HG02870 (cell line): ENCODE measurements at regions not wholly inside any gene's neighbourhood (a gene's known extent, or its start where the extent isn't known, plus 50 kb on each side); places are given as distances from the start of the nearest gene placed in this dataset.
"Not testable (repeated sequence)": the region's sequence is repeated elsewhere in the genome, so short reads cannot be mapped to it uniquely, and the experiment has no call there.

Experiments
- ATAC-seq: cut with Tn5 transposase; IDR thresholded peaks from one replicate; pipeline ENCODE4 v1.9.1; 2021; ENCODE audit warnings: mild to moderate bottlenecking, moderate library complexity; ENCODE audit not compliant: unreplicated experiment

DNA sequence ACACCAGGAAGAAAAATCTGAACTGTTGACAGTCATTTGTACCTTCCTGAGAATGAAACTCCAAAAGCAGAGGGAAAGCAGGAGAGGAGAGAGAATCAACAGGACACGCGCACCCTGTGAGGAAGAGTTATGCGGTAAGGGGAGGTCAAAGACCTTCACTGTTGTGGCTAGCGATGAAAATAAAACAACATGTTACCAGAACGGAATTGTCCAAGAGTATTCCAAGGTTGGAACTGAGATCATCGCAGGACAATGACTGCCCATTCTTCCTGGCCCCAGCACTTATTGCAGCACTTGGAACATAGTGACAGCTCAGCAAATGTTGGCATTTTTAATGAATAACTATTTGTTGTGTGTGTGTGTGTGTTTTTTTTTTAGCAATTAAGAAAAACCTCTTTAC lies 176.0 kb upstream of the TSC22D1 start:
- no peak for ATAC-seq

DNA sequence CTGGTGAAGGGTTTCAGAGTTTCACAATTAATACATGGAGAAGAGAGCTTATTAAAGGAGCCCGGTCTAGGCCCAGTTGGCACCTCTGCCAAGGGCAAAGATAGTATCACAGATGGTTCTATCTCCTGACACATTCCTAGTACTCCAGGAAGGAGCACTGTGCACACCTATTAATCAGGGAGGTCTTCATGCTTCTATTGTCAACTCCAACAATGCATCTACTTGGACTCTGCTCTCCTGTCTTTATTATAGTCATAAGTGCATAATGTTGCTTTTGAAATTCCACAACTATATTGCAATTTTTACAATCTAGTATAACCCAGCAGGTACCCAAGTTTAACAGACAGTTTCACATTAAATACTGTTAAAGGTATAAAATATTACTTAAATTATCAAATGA lies 174.5 kb upstream of the TSC22D1 start:
- no peak for ATAC-seq

DNA sequence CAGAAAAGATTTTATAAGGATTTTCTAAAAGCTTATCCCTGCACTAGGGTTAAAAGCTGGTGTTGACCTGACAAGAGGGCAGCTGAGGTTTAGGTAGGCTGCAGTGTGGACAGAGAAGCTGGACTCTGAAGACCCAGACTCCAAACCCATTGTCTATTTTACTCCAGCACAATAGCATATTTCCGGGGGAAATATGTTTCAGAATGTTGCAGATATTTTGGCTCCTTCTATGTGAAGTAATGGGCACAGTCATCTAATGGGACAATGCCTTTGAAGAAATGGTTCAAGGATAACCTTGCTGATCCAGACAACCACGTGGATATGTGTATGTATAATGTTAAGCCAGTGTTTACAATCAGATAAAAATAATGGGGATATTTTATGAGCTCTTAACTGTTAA lies 173.8 kb upstream of the TSC22D1 start:
- no peak for ATAC-seq

DNA sequence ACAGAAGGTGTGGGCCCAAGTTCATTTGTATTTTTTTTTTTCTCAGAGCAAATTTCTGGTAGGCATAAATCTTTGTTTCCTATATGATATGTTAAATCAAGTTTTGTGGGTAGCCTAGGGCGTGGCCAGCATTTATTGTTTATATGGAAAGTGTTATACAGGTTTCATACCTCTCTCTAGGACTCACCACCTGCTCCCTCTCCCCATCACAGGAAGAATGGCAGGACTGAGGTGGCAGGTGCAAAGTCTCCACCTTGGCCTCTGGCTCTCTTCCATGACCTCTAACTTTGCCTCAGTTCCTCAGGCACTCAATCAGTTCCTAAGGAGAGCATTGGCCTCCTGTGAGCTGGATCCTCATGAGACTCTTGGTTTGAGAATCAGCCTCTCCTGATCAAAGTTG lies 172.3 kb upstream of the TSC22D1 start:
- no peak for ATAC-seq

DNA sequence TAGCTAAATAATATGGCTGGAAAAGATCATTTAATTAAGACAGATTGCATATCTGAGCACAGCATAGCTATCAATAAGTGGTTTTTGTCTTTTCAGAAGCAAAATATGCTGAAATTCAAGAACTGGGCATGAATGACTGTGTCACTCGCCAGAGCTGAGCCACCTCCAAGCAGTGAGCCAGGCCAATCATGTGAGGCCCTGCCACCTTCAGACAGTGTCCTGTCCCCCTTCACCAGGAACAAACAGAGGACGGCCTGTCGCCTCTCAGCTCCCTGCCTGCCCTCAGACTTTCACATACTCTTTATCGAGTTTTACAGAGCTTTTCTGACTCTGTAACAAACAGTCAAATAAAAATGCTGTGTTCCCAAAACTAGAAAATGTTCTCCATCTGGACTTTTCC lies 171.0 kb upstream of the TSC22D1 start:
- no peak for ATAC-seq

DNA sequence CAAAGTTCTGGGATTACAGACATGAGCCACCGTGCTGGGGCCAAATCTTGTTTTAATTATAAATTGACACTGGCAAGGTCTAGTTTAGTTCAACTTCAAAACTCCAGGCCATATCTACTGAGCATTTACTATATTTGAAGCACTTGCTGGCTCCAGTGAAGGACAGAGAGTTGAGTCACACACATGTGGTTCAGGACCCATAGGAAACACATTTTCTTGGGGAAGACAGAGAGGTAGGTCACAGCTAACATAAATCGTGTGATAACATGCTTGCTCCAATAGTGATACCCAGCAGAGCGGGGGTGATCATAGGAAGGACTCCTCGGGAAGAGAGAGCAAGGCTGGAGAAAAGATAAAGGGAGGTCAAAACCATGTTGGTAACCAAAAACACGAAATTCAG lies 170.6 kb upstream of the TSC22D1 start:
- ATAC-seq: no peak

DNA sequence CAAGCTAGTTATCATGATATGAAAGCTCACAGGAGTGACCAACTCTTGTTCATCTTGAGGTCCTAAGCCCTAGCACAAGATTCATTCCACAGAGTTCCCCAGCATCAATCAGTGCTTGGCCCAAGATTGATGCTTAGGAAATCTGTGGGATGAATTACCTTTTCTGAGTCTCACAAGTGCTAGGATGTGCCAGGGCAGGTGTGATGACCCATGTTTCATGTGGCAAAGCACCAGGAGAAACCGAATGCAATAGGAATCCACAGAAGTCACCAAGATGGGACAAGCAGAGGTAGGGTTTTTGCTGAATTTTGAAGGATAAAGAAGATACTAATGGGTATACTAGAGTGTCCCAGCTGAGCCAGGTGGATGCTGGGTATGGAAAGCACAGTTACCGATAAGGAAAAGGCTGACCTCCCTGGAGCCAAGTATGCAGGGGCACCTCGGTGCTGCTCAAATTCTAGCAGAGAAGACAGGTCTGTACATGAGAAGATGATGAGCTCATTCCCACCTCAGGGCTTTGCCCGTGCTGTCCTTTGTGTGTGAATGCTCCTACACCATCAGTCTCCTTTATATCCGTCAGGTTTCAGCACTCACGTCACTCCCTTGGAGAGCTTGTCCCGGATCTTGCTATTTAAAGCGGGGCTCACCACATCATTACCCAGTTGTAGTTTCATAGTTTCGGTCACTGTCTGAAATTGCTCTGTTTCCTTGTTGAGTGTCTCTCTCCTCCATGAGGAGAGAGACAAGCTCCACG lies 168.9 kb upstream of the TSC22D1 start:
- no peak for ATAC-seq

DNA sequence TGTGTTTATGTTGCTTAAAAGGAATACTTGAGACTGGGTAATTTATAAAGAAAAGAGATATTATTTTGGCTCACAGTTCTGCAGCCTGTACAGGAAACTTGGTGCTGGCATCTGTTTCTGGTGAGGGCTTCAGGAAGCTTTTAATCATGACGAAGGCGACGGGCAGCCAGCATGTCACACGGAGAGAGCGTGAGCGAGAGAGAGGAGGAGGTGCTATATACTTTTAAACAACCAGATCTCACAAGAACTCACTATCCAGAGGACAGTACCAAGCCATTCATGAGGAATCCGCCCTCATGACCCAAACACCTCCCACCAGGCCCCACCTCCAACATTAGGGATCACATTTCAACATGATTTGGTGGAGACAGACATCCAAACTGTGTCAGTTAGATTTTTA lies 163.4 kb upstream of the TSC22D1 start:
- no peak for ATAC-seq

DNA sequence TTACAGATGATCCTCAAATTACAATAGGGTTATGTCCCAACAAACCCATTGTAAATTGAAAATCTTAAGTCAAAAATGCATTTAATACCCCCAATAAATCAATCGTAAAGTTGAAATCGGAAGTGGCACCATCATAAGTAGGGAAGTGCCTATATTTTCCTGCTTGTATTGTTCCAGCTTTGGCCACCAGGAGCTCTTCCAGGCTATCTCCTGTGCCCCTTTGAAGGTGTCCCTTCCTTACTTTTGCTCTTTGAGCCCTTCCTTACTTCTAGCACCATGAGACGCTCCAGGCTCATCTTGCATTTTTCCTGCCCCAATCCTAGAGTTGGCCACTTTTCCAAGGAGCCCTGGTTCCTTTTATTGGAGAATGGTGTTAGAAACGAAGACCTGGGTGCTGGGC lies 163.0 kb upstream of the TSC22D1 start:
- ATAC-seq: no peak

DNA sequence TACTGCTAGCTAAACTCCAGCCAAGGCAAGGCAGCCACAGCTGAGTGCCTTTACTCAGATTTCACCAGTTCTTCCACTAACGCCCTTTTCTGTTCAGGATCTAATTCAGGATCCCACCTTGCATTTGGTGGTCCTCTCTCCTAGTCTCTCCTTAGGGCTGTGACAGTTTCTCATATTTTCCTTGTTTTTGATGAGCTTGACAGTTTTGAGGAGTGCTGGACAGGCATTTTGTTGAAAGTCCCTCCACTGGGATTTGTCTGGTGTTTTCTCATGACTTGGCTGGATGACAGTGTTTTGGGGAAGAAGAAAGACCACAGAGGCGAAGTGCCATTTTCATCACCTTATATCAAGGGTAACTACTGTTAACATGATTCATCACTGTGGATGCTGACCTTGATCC lies 162.3 kb upstream of the TSC22D1 start:
- ATAC-seq: no peak

DNA sequence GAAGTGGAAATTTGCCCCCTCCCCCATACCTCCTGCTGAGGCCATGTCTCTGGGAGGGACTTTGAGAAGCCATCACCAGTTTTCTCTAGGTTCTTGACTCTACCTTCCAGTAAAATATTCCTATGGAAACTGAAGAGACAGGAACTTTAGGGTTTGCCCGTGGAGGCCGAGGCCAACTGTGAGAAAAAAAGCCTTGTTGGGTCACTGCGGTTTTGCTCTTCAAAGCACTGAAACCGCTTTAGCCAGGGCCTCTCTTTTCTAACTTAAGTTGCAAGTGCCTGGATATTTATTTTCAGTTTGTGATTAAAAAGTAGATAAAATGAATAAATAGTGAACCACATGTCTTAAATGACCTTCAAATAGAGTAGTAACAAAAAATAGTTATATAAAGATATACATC lies 159.7 kb upstream of the TSC22D1 start:
- ATAC-seq: no peak

DNA sequence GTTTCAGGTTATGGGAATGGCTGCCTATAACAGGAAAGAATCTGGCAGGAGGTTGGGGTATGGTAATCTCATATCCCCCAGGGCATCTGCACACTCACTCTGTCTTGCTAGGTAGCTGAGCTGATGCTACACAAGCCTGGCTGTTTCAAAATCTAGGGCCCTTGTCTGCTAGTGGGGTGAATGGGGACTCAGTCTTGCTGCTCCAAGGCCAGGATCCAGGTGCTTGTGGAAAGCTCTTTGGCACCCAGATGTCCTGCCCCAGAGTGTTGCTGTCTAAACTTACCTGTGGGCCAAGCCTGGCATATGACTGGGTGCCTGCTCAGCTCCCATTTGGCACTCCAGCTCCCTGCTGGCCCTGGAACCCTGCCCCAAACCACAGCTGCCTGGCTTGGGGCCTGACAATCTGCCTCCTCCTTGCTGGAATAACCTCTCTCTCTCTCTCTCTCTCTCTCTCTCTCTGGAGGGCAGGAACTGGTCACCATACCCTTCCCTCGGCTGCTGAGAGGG lies 158.1 kb upstream of the TSC22D1 start:
- ATAC-seq: no peak

DNA sequence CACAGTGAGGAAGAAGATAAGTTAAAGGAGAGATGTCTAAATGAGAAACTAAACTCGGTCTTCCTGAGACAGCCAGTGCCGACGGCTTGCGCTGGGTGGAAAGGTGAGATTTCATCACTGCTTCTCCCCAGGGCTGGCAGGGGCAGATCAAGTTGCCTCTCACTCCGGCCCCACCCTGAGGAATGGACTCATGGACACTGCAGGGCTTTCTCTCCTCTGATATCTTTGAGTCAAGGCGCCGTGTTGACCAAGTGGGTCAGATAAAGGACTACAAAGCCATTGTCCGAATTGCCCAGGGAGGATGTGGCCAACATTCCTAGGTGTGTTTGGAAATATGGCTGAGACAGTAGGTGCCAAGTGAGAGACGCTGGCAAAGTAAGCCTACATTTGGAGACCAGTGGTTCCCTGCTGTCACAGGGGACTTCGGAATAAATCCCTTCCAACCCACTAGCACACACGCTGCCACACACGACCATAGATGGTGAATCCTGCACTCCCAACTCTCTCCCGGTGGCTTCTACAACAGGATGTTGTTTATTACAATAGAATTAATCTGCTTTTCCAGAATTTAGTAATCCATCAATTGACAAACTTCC lies 156.5 kb upstream of the TSC22D1 start:
- no peak for ATAC-seq

DNA sequence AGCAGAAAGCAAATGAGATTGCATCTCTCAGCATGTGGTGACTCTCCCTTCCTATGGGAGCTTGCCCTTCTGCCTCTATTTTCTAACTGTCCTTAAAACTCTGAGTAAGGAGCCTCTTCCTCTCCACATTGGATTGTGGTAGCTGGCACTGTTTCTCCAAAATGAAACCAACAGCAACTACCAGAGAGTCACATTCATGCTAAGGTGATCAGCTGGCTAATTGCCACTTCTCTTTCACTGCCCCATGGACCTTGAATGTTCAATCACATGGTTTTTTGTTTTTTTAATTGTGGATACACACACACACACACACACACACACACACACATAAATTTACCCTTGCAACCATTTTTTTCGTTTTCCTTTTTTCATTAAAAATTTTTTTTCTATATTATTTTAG lies 154.7 kb upstream of the TSC22D1 start:
- no peak for ATAC-seq

DNA sequence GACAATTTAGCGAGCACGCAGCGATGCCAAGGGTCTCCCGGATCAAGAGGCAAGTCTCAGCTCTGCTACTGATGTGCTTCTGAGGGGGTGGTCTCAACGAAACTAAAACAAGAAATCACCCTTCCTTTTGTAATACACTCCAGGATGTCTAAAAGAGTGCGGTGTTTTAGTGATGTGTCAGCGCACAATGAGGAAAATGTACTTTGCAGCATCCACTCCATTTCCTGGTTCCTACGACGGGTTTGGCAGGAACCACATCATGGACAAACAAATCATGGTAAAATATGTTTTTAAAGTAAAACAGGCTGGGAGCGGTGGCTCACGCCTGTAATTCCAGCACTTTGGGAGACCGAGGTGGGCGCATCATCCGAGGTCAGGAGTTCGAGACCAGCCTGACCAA lies 154.0 kb upstream of the TSC22D1 start:
- no peak for ATAC-seq

DNA sequence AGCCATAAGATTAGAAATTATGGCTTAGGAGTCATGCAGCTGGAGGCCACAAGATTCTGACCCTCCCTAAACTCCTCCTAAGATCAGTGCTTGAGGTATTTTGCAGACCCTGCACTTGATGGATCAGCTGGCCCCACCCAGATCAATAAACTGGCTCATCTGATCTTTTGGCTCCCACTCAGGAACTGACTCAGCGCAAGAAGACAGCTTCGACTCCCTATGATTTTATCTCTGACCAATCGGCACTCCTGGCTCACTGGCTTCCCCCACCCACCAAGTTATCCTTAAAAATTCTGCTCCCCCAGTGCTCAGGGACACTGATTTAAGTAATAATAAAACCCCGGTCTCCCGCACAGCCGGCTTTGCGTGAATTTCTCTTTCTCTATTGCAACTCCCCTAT lies 151.5 kb upstream of the TSC22D1 start:
- ATAC-seq: not testable (repeated sequence)

DNA sequence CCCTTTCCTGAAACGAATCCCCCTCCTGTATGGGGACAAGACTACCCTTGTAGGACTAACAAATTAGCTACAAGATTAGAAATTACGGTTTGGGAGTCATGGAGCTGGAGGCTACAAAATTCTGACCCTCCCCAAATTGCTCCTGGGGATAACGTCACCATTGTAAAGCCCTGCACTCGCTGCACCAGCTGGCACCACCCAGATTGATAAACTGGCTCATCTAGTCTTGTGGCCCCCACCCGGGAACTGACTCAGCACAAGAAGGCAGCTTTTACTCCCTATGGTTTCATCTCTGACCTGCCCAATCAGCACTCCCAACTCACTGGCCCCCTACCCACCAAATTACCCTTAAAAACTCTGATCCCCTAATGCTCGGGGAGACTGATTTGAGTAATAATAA lies 150.6 kb upstream of the TSC22D1 start:
- ATAC-seq: no peak

DNA sequence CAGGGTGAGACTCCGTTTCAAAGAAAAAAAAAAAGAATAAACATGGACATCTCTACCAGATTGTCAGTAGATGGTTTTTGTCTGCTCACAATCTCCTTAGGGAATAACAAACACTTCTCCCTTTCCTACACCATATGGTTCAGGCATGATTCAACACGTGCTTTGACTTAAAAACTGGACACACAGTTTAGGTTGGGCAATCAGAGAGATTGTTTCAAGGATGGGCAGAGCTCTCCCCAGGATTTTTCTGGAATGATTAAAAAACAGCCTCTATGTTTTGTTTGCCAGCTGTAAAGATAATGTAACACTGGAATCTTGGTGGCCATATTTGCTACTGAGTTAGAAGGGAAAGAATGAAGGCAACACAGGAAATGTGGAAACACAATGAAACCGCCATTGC lies 150.1 kb upstream of the TSC22D1 start:
- ATAC-seq: no peak

DNA sequence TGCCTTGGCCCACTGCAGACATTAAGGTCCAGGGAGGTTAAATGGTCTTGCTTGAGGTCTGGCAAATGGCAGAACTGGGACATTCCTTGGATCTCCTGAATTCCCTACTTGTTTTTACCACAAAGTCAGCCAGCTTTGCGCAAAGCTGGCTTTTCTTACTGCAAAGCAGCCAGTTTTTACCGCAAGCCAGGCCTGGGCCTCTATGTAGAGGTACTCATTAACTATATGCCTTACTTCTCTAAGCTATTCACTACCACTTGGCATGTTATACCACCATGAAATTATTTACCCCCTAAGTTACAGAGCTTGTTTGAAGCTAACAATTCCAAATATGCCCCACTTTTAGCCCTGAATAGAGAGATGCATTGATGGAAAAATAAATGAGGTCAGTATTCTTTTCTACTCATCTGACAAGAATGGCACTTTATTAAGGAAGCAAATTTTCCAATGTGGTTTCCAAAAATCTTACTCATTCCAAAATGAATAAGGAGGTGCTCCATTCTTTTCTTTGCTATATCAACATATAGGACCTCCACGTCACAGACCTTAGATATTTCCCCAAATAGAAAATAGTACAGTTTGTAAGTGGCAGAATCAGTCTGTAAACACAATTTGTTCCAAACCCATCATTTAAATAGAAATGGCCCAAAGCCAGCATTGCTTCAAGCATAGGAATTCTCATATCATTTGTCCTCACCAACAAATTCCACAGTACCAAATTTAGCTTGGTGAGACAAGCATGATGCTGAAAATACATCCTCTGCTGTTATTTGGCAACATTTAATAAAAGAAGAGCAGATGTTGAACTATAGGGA lies 143.9 kb upstream of the TSC22D1 start:
- ATAC-seq: no peak

DNA sequence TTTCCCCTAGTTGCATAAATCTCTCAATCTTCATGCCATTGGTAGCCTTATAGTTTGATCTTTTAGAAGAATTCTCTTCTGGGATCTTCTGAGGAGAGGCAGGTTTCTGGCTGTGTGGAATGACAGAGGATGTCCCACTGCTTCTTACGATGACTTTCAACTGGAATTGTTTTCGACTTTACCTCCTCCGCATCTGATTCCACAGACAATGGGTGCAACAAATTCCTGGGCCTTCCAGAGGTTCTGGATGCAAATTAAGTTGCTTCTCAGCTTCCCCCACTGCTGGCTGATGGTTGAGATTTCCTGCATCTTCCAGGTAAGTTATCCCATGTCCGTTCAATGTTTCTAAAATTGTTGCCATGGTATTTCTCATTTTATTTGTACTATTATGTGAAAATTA lies 142.3 kb upstream of the TSC22D1 start:
- no peak for ATAC-seq

DNA sequence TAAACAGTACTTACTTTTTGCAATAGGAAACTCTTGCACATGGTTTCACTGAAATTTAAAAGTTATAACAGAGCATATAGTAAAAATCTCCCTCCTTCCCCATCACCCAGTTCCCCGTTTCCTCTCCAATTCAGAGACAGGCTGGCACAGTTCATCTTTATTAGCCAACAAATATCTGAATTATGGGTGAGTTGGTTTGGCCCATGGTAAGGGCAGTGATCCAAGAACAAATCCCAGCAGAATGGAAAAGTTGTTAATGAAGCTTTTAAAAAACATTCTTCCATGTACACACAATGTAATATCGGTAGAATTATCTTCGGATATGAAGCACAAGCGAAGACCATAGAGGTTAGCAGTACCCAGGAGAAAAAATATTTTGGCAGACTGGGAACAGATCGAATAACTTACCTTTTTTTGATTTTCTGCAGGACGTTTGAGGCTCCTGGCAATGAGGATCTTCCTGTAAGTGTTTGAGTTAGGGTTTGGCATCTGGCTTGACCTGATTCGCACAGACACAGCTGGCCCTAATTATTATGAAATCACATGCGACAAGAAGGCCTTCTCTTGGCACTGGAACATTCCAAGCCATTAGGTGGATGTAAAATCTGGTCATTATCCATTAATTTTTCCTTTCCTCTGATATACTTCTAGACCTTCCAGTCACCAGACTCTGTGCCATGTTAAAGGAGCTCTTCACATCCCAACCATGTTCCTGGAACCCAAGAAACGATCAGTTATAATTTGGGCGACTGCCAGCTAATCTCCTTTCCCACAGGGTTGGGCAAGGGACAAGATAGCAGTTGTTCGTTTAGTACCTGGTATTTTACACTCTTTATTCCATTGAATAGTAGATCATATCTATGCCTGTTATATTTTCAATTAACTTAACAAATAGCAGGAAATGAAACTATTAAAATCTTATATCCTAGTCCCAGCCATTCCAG lies 139.4 kb upstream of the TSC22D1 start:
- ATAC-seq: no peak
